Thyroid gland (tissue), 4 donors: ENCODE measurements at regions not wholly inside any gene's neighbourhood (a gene's known extent, or its start where the extent isn't known, plus 50 kb on each side); places are given as distances from the start of the nearest gene placed in this dataset.

ENCODE experiments used
- POLR2A ChIP-seq, 2 donors: fragments of 450-650 bp; IDR thresholded peaks; one replicate each; pipeline ENCODE4 v1.6.1; 2017; ENCODE audit warnings: antibody characterized with exemption in 2 of 2, mild to moderate bottlenecking in 2 of 2, moderate library complexity in 1 of 2
- TF ChIP-seq, protein P1 (sequence below), 6 experiments: fragments of 200-600 bp in 3 of 6; fragments of 450-650 bp in 3 of 6; sonication (generic) in 3 of 6; IDR thresholded peaks; one replicate each; pipeline ENCODE4 v1.5.1; 2016 to 2019; ENCODE audit warnings: antibody characterized with exemption in 6 of 6, mild to moderate bottlenecking in 2 of 6, inconsistent platforms in 1 of 6, moderate library complexity in 1 of 6

DNA sequence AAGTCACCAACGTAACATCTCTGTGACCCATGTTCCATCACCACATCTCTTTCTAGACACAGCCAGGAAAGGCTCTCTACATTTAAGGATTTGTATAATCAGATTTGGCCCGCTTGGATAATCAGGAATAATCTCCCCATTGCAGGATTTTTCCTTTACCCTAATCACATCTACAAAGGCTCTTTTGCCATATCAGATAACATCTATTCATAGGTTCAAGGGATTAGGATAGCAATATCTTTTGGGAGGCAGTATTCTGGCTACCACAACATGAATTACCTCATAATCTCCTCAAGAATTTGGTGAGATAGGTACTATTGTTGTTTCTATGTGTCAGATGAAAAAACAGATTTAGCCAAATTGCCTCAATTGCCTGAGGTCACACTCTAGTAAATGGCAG, 142.8 kb upstream of the UBASH3B start:
- TF ChIP-seq, protein P1, sequence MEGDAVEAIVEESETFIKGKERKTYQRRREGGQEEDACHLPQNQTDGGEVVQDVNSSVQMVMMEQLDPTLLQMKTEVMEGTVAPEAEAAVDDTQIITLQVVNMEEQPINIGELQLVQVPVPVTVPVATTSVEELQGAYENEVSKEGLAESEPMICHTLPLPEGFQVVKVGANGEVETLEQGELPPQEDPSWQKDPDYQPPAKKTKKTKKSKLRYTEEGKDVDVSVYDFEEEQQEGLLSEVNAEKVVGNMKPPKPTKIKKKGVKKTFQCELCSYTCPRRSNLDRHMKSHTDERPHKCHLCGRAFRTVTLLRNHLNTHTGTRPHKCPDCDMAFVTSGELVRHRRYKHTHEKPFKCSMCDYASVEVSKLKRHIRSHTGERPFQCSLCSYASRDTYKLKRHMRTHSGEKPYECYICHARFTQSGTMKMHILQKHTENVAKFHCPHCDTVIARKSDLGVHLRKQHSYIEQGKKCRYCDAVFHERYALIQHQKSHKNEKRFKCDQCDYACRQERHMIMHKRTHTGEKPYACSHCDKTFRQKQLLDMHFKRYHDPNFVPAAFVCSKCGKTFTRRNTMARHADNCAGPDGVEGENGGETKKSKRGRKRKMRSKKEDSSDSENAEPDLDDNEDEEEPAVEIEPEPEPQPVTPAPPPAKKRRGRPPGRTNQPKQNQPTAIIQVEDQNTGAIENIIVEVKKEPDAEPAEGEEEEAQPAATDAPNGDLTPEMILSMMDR (IDR thresholded peaks at IDR 0.05) = no peak
- no peak for TF ChIP-seq POLR2A (IDR thresholded peaks at IDR 0.05)
